A549 (cell line): ENCODE measurements at regions not wholly inside any gene's neighbourhood (a gene's known extent, or its start where the extent isn't known, plus 50 kb on each side); places are given as distances from the start of the nearest gene placed in this dataset.
"Not testable (repeated sequence)": the region's sequence is repeated elsewhere in the genome, so short reads cannot be mapped to it uniquely, and the experiment has no call there.

Experiments used
- ATAC-seq, 2 experiments: fragments of 200-7000 bp in 1 of 2; fragments of >200 bp in 1 of 2; cut with Nextera tagmentation in 1 of 2; cut with Tn5 transposase in 1 of 2; 3 replicates each; pipeline versions ENCODE4 v1.8.0 to v1.9.1; 2018 to 2020; ENCODE audit warnings: mild to moderate bottlenecking in 1 of 2, moderate library complexity in 1 of 2
- CTCF ChIA-PET: fragments of 300-600 bp; sonication (Branson Sonifier 250); formaldehyde crosslinking; extraction: SDS; loops from one replicate; lab custom pipeline; 2021; ENCODE audit warnings: antibody characterized with exemption, inconsistent platforms; lab: Yijun Ruan, JAX
- POLR2A ChIA-PET: fragments of 350-600 bp; formaldehyde crosslinking; extraction: SDS; loops from one replicate; lab custom pipeline; 2021; ENCODE audit warnings: antibody characterized with exemption, inconsistent platforms; lab: Yijun Ruan, JAX
- DNase-seq, 2 experiments: peaks; one replicate each; pipeline versions ENCODE4 v3.0.0 to v3.0.0-alpha.2; 2011 to 2016; ENCODE audit warnings: low read depth in 1 of 2, low spot score in 1 of 2
- FAIRE-seq: peaks from 2 replicates; lab custom pipeline; 2011; peaks lifted over from hg19 to GRCh38; lab: Jason Lieb, UNC
- H3K27ac ChIP-seq, 2 experiments: fragments of >200 bp; sonication (Bioruptor Twin); formaldehyde crosslinking; 3 replicates each; pipeline ENCODE4 v1.5.1; 2016 to 2017
- H3K4me1 ChIP-seq: fragments of >200 bp; sonication (Bioruptor Twin); formaldehyde crosslinking; 3 replicates; pipeline ENCODE4 v1.6.1; 2016
- H3K4me2 ChIP-seq: fragments of >200 bp; sonication (Bioruptor Twin); formaldehyde crosslinking; 3 replicates; pipeline ENCODE4 v1.6.1; 2016
- H3K4me3 ChIP-seq: fragments of >200 bp; sonication (Bioruptor Twin); formaldehyde crosslinking; 3 replicates; pipeline ENCODE4 v1.5.1; 2016
- H3K9me3 ChIP-seq: fragments of >200 bp; sonication (Bioruptor Twin); formaldehyde crosslinking; 3 replicates; pipeline ENCODE4 v1.6.1; 2016
- ATOH8 ChIP-seq: fragments of 250-450 bp; sonication (Bioruptor Pico); IDR thresholded peaks from 2 replicates; pipeline ENCODE4 v1.5.0; 2020; ENCODE audit warnings: low read depth, mild to moderate bottlenecking, moderate library complexity
- CBX8 ChIP-seq: fragments of 200-600 bp; sonication (generic); IDR thresholded peaks from 2 replicates; pipeline ENCODE4 v1.6.1; 2016
- CHD2 ChIP-seq: fragments of 150-350 bp; IDR thresholded peaks from 2 replicates; pipeline ENCODE4 v1.6.1; 2014; ENCODE audit warnings: low read length; ENCODE audit not compliant: partially characterized antibody
- CHD4 ChIP-seq: fragments of 200-600 bp; sonication (generic); IDR thresholded peaks from 2 replicates; pipeline ENCODE4 v1.6.1; 2016; ENCODE audit warnings: antibody characterized with exemption, mild to moderate bottlenecking, borderline replicate concordance
- FOSB ChIP-seq: fragments of 250-450 bp; sonication (Bioruptor Pico); IDR thresholded peaks from 2 replicates; pipeline ENCODE4 v1.5.0; 2020; ENCODE audit warnings: mild to moderate bottlenecking, moderate library complexity
- HES2 ChIP-seq: fragments of >200 bp; sonication (Bioruptor Twin); formaldehyde crosslinking; IDR thresholded peaks from 2 replicates; pipeline ENCODE4 v1.6.1; 2016
- JUNB ChIP-seq: fragments of >200 bp; sonication (Bioruptor Twin); formaldehyde crosslinking; IDR thresholded peaks from 2 replicates; pipeline ENCODE4 v1.6.1; 2016
- KDM1A ChIP-seq: fragments of 200-600 bp; sonication (generic); IDR thresholded peaks from 2 replicates; pipeline ENCODE4 v1.6.1; 2016; ENCODE audit warnings: low read depth, mild to moderate bottlenecking
- KDM5A ChIP-seq: fragments of 200-600 bp; sonication (generic); IDR thresholded peaks from 2 replicates; pipeline ENCODE4 v1.6.1; 2016; ENCODE audit warnings: antibody characterized with exemption, mild to moderate bottlenecking
- MYC ChIP-seq: IDR thresholded peaks from 2 replicates; pipeline ENCODE4 v1.6.1; 2012; ENCODE audit warnings: mild to moderate bottlenecking, inconsistent platforms, low read length, improper control_type of control experiment, borderline replicate concordance
- NFE2L2 ChIP-seq: fragments of 150-350 bp; conservative IDR thresholded peaks from 2 replicates; pipeline ENCODE4 v1.6.1; 2014; ENCODE audit warnings: low read length
- NPAS2 ChIP-seq: fragments of 250-450 bp; sonication (Bioruptor Pico); IDR thresholded peaks from 2 replicates; pipeline ENCODE4 v1.8.0; 2022; ENCODE audit warnings: mild to moderate bottlenecking, moderate library complexity, borderline replicate concordance
- POLR2A ChIP-seq: IDR thresholded peaks from 2 replicates; pipeline ENCODE4 v1.6.1; 2012; ENCODE audit warnings: mild to moderate bottlenecking, low read length
- RFX5 ChIP-seq: fragments of 450-650 bp; IDR thresholded peaks from 2 replicates; pipeline ENCODE4 v1.7.1; 2014; ENCODE audit warnings: antibody characterized with exemption, mild to moderate bottlenecking, moderate library complexity
- ZC3H11A ChIP-seq: fragments of 450-650 bp; IDR thresholded peaks from 2 replicates; pipeline ENCODE4 v1.6.1; 2014; ENCODE audit warnings: antibody characterized with exemption, mild to moderate bottlenecking
- WGBS: methylation state at CpG from one replicate; pipeline ENCODE4 v1.1.6; 2017; ENCODE audit errors: missing lambda C conversion rate; 5-methylcytosine and 5-hydroxymethylcytosine counted together

GRCh38 chr2:17353263-17353662 lies 165.0 kb downstream of the RAD51AP2 start:
- ATAC-seq (no peak), DNase-seq (no peak), FAIRE-seq (peak; percentile 7)
- 0 out of 6 replicates have a peak overlapping the region, but pooled peaks of 1 of the 2 experiments have one; percentile 12 for H3K27ac ChIP-seq
- peaks cover 25% of the 10 kb centered on the region for H3K4me1 ChIP-seq
- H3K4me3 ChIP-seq, result no peak overlapping the region
- no peak overlapping the region for H3K4me2 ChIP-seq
- ChIA-PET CTCF (interaction anchor here (0.6 kb wide), 1 partner anchor 466 kb away, joined by 3 read pairs; no protein-coding TSS in a partner anchor), POLR2A (no interaction called here)
- 0 out of 3 replicates have a peak, but pooled peaks cover 4% of the 10 kb centered on the region for H3K9me3 ChIP-seq
- no peak for TF ChIP-seq MYC
- no peak for TF ChIP-seq CBX8

- 62% methylated on average over 4 of the region's 4 CpGs for WGBS
- H3K4me2 ChIP-seq, H3K9me3 ChIP-seq, H3K27ac ChIP-seq, H3K4me1 ChIP-seq, POLR2A ChIA-PET, CTCF ChIA-PET, H3K4me3 ChIP-seq, FAIRE-seq, ATAC-seq, DNase-seq: not testable (repeated sequence)
Measured at GRCh38 chr2:17342692-17343091, 175.5 kb downstream of the RAD51AP2 start.

GRCh38 chr2:17337507-17337906 lies 180.7 kb downstream of the RAD51AP2 start:
- CTCF ChIA-PET, result interaction anchor here (1.1 to 2.0 kb wide), 3 partner anchors 8 to 51 kb away, joined by 3 to 4 read pairs (median 3); no protein-coding TSS in a partner anchor
- POLR2A ChIA-PET, result no interaction called here
- Histone ChIP-seq H3K4me3 (no peak overlapping the region), H3K27ac (no peak overlapping the region), H3K4me2 (no peak overlapping the region), H3K9me3 (no peaks in the 10 kb centered on the region), H3K4me1 (peaks cover 5% of the 10 kb centered on the region; the same call in 2 of the 3 replicates)
- DNase-seq (no peak), ATAC-seq (no peak), FAIRE-seq (no peak)
- 50% methylated on average over 3 of the region's 3 CpGs for WGBS
- TF ChIP-seq CHD4, result no peak
- TF ChIP-seq KDM5A, result no peak
- TF ChIP-seq NFE2L2, result no peak
- no peak for TF ChIP-seq ATOH8 (CRISPR knock-in tag)
- TF ChIP-seq POLR2A, result no peak
- TF ChIP-seq JUNB, result no peak
- TF ChIP-seq FOSB (CRISPR knock-in tag), result no peak
- TF ChIP-seq HES2, result no peak
- TF ChIP-seq ZC3H11A, result no peak
- TF ChIP-seq RFX5, result no peak
- TF ChIP-seq KDM1A, result no peak
- no peak for TF ChIP-seq CHD2

GRCh38 chr2:17336458-17336857 lies 181.8 kb downstream of the RAD51AP2 start:
- ChIA-PET POLR2A (no interaction called here), CTCF (no interaction called here)
- 22% methylated on average over 2 of the region's 2 CpGs for WGBS
- ATAC-seq (no peak), DNase-seq (no peak), FAIRE-seq (no peak)
- TF ChIP-seq NPAS2 (CRISPR knock-in tag), result no peak
- Histone ChIP-seq H3K4me3 (no peak overlapping the region), H3K4me1 (peaks cover 5% of the 10 kb centered on the region; the same call in 2 of the 3 replicates), H3K4me2 (no peak overlapping the region), H3K9me3 (no peaks in the 10 kb centered on the region), H3K27ac (no peak overlapping the region)

- CTCF ChIA-PET, result no interaction called here
- H3K27ac ChIP-seq, result no peak overlapping the region
- TF ChIP-seq ZC3H11A, result no peak
- no peaks in the 10 kb centered on the region for H3K9me3 ChIP-seq
- POLR2A ChIA-PET, result no interaction called here
- ATAC-seq (no peak), FAIRE-seq (no peak), DNase-seq (no peak)
- H3K4me3 ChIP-seq, result no peak overlapping the region
- H3K4me2 ChIP-seq, result no peak overlapping the region
- peaks cover 5% of the 10 kb centered on the region; the same call in 2 of the 3 replicates for H3K4me1 ChIP-seq
Measured at GRCh38 chr2:17334300-17334699, 183.9 kb downstream of the RAD51AP2 start.
